IMR-90 (cell line): ENCODE measurements at regions not wholly inside any gene's neighbourhood (a gene's known extent, or its start where the extent isn't known, plus 50 kb on each side); places are given as distances from the start of the nearest gene placed in this dataset.

Experiments
- ATAC-seq: fragments of 200-7000 bp; cut with Tn5 transposase; 2 replicates; pipeline ENCODE4 v1.9.1; 2020; ENCODE audit warnings: low read depth, mild to moderate bottlenecking, moderate library complexity
- BruUV-seq: library from RNA; stranded (reverse); fragments of 400-500 nt; replicated peaks from 2 replicates; lab custom pipeline; 2021; lab: Mats Ljungman, UMichigan
- CTCF ChIA-PET: fragments of 300-600 bp; formaldehyde crosslinking; extraction: SDS; loops from one replicate; lab custom pipeline; 2021; ENCODE audit warnings: antibody characterized with exemption; lab: Yijun Ruan, JAX
- POLR2A ChIA-PET: fragments of 300-600 bp; sonication (Branson Sonifier 250); formaldehyde crosslinking; loops from one replicate; lab custom pipeline; 2022; ENCODE audit warnings: antibody characterized with exemption; ENCODE audit not compliant: unreplicated experiment; lab: Charles Lee
- DNase-seq: peaks from one replicate; pipeline ENCODE4 v3.0.0; 2013
- H2AFZ ChIP-seq: replicated peaks from 2 replicates; pipeline ENCODE3; 2013; ENCODE audit warnings: low read length, mild to moderate bottlenecking; ENCODE audit not compliant: poor library complexity
- H2AK5ac ChIP-seq: 2 replicates; pipeline ENCODE4 v1.6.1; 2013; ENCODE audit warnings: low read depth, low read length, inconsistent platforms
- H2AK9ac ChIP-seq: replicated peaks from 2 replicates; pipeline ENCODE3; 2013; ENCODE audit warnings: mild to moderate bottlenecking, low read depth, low read length, moderate library complexity; ENCODE audit not compliant: poor library complexity
- H2BK120ac ChIP-seq: 2 replicates; pipeline ENCODE4 v1.6.1; 2013; ENCODE audit warnings: low read depth, low read length, inconsistent platforms
- H2BK15ac ChIP-seq: 3 replicates; pipeline ENCODE4 v1.6.1; 2013; ENCODE audit warnings: low read depth, low read length, inconsistent platforms
- H2BK20ac ChIP-seq: 2 replicates; pipeline ENCODE4 v1.6.1; 2013; ENCODE audit warnings: low read depth, mild to moderate bottlenecking, inconsistent platforms, low read length, moderate library complexity
- H2BK5ac ChIP-seq: 2 replicates; pipeline ENCODE4 v1.6.1; 2013; ENCODE audit warnings: mild to moderate bottlenecking, low read depth, low read length, inconsistent platforms; ENCODE audit not compliant: poor library complexity, severe bottlenecking
- H3K14ac ChIP-seq: replicated peaks from 2 replicates; pipeline ENCODE4 v1.6.1; 2013; ENCODE audit warnings: low read depth, low read length, inconsistent platforms
- H3K18ac ChIP-seq: 2 replicates; pipeline ENCODE4 v1.6.1; 2013; ENCODE audit warnings: low read depth, low read length, control low read depth
- H3K23ac ChIP-seq: 2 replicates; pipeline ENCODE4 v1.6.1; 2013; ENCODE audit warnings: low read depth, low read length, inconsistent platforms
- H3K27ac ChIP-seq: 2 replicates; pipeline ENCODE4 v1.5.1; 2013; ENCODE audit warnings: mild to moderate bottlenecking, control low read depth, low read length; ENCODE audit not compliant: insufficient read depth
- H3K27me3 ChIP-seq: 2 replicates; pipeline ENCODE4 v1.6.1; 2013; ENCODE audit warnings: low read length; ENCODE audit not compliant: control insufficient read depth, insufficient read depth
- H3K36me3 ChIP-seq: 2 replicates; pipeline ENCODE4 v1.6.1; 2013; ENCODE audit warnings: low read length, mixed read lengths; ENCODE audit not compliant: control insufficient read depth, insufficient read depth
- H3K4ac ChIP-seq: 2 replicates; pipeline ENCODE4 v1.6.1; 2013; ENCODE audit warnings: low read depth, low read length, inconsistent platforms
- H3K4me1 ChIP-seq: 2 replicates; pipeline ENCODE4 v1.6.1; 2013; ENCODE audit warnings: low read length, mixed read lengths; ENCODE audit not compliant: control insufficient read depth, insufficient read depth
- H3K4me2 ChIP-seq: 2 replicates; pipeline ENCODE4 v1.6.1; 2013; ENCODE audit warnings: low read depth, mild to moderate bottlenecking, control low read depth, low read length, moderate library complexity
- H3K4me3 ChIP-seq: 2 replicates; pipeline ENCODE4 v1.5.1; 2013; ENCODE audit warnings: low read depth, mild to moderate bottlenecking, control low read depth, low read length, moderate library complexity; ENCODE audit not compliant: insufficient read depth
- H3K56ac ChIP-seq: 2 replicates; pipeline ENCODE4 v1.6.1; 2013; ENCODE audit warnings: low read length, inconsistent platforms; ENCODE audit not compliant: insufficient read depth; ENCODE audit errors: extremely low read depth
- H3K79me1 ChIP-seq, 2 experiments: 2 replicates each; pipeline ENCODE4 v1.6.1; 2013; ENCODE audit warnings: low read length in 2 of 2, inconsistent platforms in 1 of 2, low read depth in 1 of 2
- H3K9ac ChIP-seq: 2 replicates; pipeline ENCODE4 v1.6.1; 2013; ENCODE audit warnings: low read depth, low read length, control low read depth
- H3K9me1 ChIP-seq: 2 replicates; pipeline ENCODE4 v1.6.1; 2013; ENCODE audit warnings: low read length, inconsistent platforms; ENCODE audit not compliant: insufficient read depth
- H3K9me3 ChIP-seq: 2 replicates; pipeline ENCODE4 v1.6.1; 2013; ENCODE audit warnings: low read length; ENCODE audit not compliant: control insufficient read depth, insufficient read depth
- H4K20me1 ChIP-seq: 2 replicates; pipeline ENCODE4 v1.6.1; 2013; ENCODE audit warnings: low read length, inconsistent platforms; ENCODE audit not compliant: insufficient read depth
- H4K5ac ChIP-seq: 2 replicates; pipeline ENCODE4 v1.6.1; 2013; ENCODE audit warnings: mild to moderate bottlenecking, low read depth, low read length, control low read depth
- H4K8ac ChIP-seq, 2 experiments: 2 replicates each; pipeline ENCODE4 v1.6.1; 2013; ENCODE audit warnings: low read depth in 2 of 2, low read length in 2 of 2, control low read depth in 1 of 2, inconsistent platforms in 1 of 2
- H4K91ac ChIP-seq: 2 replicates; pipeline ENCODE4 v1.6.1; 2013; ENCODE audit warnings: low read depth, low read length, inconsistent platforms; ENCODE audit not compliant: insufficient read depth
- BHLHE40 ChIP-seq: fragments of 150-350 bp; IDR thresholded peaks from 2 replicates; pipeline ENCODE4 v1.6.1; 2016; ENCODE audit warnings: mild to moderate bottlenecking, low read depth, low read length
- CEBPB ChIP-seq: IDR thresholded peaks from 2 replicates; pipeline ENCODE4 v1.6.1; 2012; ENCODE audit warnings: low read depth, low read length, improper control_type of control experiment
- CHD1 ChIP-seq: IDR thresholded peaks from 2 replicates; pipeline ENCODE4 v1.6.1; 2012; ENCODE audit warnings: low read depth, low read length, improper control_type of control experiment
- CTCF ChIP-seq: conservative IDR thresholded peaks from 2 replicates; pipeline ENCODE4 v1.5.1; 2012; ENCODE audit warnings: mild to moderate bottlenecking, low read depth, low read length, improper control_type of control experiment
- FOS ChIP-seq: fragments of 150-350 bp; IDR thresholded peaks from 2 replicates; pipeline ENCODE4 v1.6.1; 2016; ENCODE audit warnings: low read depth, low read length
- MAFK ChIP-seq: IDR thresholded peaks from 2 replicates; pipeline ENCODE4 v1.6.1; 2012; ENCODE audit warnings: low read depth, low read length, improper control_type of control experiment
- MAZ ChIP-seq: IDR thresholded peaks from 2 replicates; pipeline ENCODE4 v1.6.1; 2012; ENCODE audit warnings: low read depth, mild to moderate bottlenecking, low read length, improper control_type of control experiment, moderate library complexity, borderline replicate concordance
- MXI1 ChIP-seq: IDR thresholded peaks from 2 replicates; pipeline ENCODE4 v1.6.1; 2012; ENCODE audit warnings: low read depth, mild to moderate bottlenecking, low read length, moderate library complexity, borderline replicate concordance
- NFE2L2 ChIP-seq: fragments of 150-350 bp; IDR thresholded peaks from 2 replicates; pipeline ENCODE4 v1.6.1; 2016; ENCODE audit warnings: low read depth, mild to moderate bottlenecking, low read length
- POLR2A ChIP-seq: IDR thresholded peaks from 2 replicates; pipeline ENCODE4 v1.6.1; 2012; ENCODE audit warnings: mild to moderate bottlenecking, low read depth, low read length
- RAD21 ChIP-seq: IDR thresholded peaks from 2 replicates; pipeline ENCODE4 v1.6.1; 2012; ENCODE audit warnings: low read length, improper control_type of control experiment
- RCOR1 ChIP-seq: IDR thresholded peaks from 2 replicates; pipeline ENCODE4 v1.6.1; 2012; ENCODE audit warnings: mild to moderate bottlenecking, low read length, improper control_type of control experiment; ENCODE audit not compliant: insufficient replicate concordance
- RFX5 ChIP-seq: IDR thresholded peaks from 2 replicates; pipeline ENCODE4 v1.8.0; 2012; ENCODE audit warnings: low read depth, mild to moderate bottlenecking, low read length, moderate library complexity
- SMC3 ChIP-seq: fragments of 150-350 bp; IDR thresholded peaks from 2 replicates; pipeline ENCODE4 v1.6.1; 2016; ENCODE audit warnings: low read depth, mild to moderate bottlenecking, antibody characterized with exemption, low read length, moderate library complexity
- USF2 ChIP-seq: fragments of 150-350 bp; IDR thresholded peaks from 2 replicates; pipeline ENCODE4 v1.6.1; 2017; ENCODE audit warnings: mild to moderate bottlenecking, antibody characterized with exemption, low read length, low read depth
- dilution Hi-C: fragments of 300-500 bp; cut with HindIII; formaldehyde crosslinking; loops from one replicate; pipeline ENCODE4 v1.14.3; 2018; ENCODE audit warnings: low sequenced_read_pairs; ENCODE audit not compliant: unreplicated experiment
- in situ Hi-C: fragments of 300-500 bp; cut with MboI; formaldehyde crosslinking; loops from 3 replicates; pipeline ENCODE4 v1.14.3; 2019; ENCODE audit warnings: low sequenced_read_pairs, inconsistent platforms, mixed read lengths
- intact Hi-C: fragments of 100-400 bp; cut with micrococcal nuclease; formaldehyde crosslinking; loops from 2 replicates; pipeline ENCODE4 v1.10.0; 2022
- TF ChIP-seq, protein P1 (sequence below): fragments of 150-350 bp; IDR thresholded peaks from 2 replicates; pipeline ENCODE4 v1.6.1; 2016; ENCODE audit warnings: low read depth, mild to moderate bottlenecking, low read length, moderate library complexity, borderline replicate concordance

DNA sequence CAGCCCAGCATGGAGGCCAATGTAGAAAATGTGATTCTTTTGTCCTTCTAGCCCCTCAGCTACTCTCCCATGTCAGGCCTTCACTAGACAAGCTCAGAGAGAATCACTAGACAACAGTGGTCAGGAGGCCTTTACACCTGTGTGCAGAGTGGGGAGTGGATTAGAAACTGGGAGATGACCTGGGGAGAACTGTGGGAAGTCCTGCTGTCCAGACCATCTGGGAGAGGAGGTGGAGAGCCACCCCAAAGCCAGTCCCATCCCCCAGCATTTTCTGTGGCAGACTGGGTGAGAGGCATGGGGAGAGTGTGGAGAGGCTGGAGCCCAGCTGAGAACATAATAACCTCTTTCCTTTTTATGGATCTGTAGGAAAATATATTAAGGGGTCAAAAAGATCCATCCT lies 452.0 kb upstream of the DMAC1 start:
- no peak overlapping the region for H3K4me2 ChIP-seq
- in situ Hi-C loops: no loop called here
- no peaks in the 10 kb centered on the region for H4K20me1 ChIP-seq
- no peak overlapping the region for H3K27ac ChIP-seq
- H3K36me3 ChIP-seq: no peaks in the 10 kb centered on the region
- no peak overlapping the region for H3K56ac ChIP-seq
- no peaks in the 10 kb centered on the region for H3K9me1 ChIP-seq
- no peak for ATAC-seq
- H2AK9ac ChIP-seq: no peak overlapping the region
- no peak overlapping the region for H2BK120ac ChIP-seq
- H2BK20ac ChIP-seq: no peak overlapping the region
- ChIA-PET POLR2A (no interaction called here), CTCF (no interaction called here)
- H3K79me1 ChIP-seq: no peaks in the 10 kb centered on the region
- H4K5ac ChIP-seq: no peak overlapping the region
- H2BK15ac ChIP-seq: no peak overlapping the region
- no peak overlapping the region for H3K14ac ChIP-seq
- H3K23ac ChIP-seq: no peak overlapping the region
- no peaks in the 10 kb centered on the region for H3K4me1 ChIP-seq
- H3K18ac ChIP-seq: no peak overlapping the region
- no peak overlapping the region for H2AFZ ChIP-seq
- no TSS peak for BruUV-seq
- H4K8ac ChIP-seq: no peak overlapping the region
- no peak overlapping the region for H2AK5ac ChIP-seq
- no peak overlapping the region for H3K9ac ChIP-seq
- dilution Hi-C loops: no loop called here
- H3K27me3 ChIP-seq: no peaks in the 10 kb centered on the region
- H2BK5ac ChIP-seq: no peak overlapping the region
- DNase-seq: no peak
- no peak overlapping the region for H3K4ac ChIP-seq
- no peak overlapping the region for H4K91ac ChIP-seq
- intact Hi-C loops: no loop called here
- H3K4me3 ChIP-seq: no peak overlapping the region
- 0 out of 2 replicates have a peak, but pooled peaks cover 3% of the 10 kb centered on the region for H3K9me3 ChIP-seq
- TF ChIP-seq CTCF (no peak), CHD1 (no peak), SMC3 (no peak), MAFK (no peak), CEBPB (no peak), RCOR1 (no peak), MAZ (no peak), BHLHE40 (no peak), RFX5 (no peak), MXI1 (no peak), POLR2A (no peak), USF2 (no peak), RAD21 (no peak), FOS (no peak), NFE2L2 (no peak)
- TF ChIP-seq, protein P1, sequence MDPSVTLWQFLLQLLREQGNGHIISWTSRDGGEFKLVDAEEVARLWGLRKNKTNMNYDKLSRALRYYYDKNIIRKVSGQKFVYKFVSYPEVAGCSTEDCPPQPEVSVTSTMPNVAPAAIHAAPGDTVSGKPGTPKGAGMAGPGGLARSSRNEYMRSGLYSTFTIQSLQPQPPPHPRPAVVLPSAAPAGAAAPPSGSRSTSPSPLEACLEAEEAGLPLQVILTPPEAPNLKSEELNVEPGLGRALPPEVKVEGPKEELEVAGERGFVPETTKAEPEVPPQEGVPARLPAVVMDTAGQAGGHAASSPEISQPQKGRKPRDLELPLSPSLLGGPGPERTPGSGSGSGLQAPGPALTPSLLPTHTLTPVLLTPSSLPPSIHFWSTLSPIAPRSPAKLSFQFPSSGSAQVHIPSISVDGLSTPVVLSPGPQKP: no peak
